GM12891 (cell line): ENCODE measurements at regions not wholly inside any gene's neighbourhood (a gene's known extent, or its start where the extent isn't known, plus 50 kb on each side); places are given as distances from the start of the nearest gene placed in this dataset.

Source experiments
- POLR2A ChIP-seq: IDR thresholded peaks from 2 replicates; pipeline ENCODE4 v1.6.1; 2011; ENCODE audit warnings: low read depth, low read length, control low read depth
- POLR2AphosphoS5 ChIP-seq: IDR thresholded peaks from 2 replicates; pipeline ENCODE4 v1.6.1; 2011; ENCODE audit warnings: low read depth, low read length, control low read depth
- SPI1 ChIP-seq: IDR thresholded peaks from 2 replicates; pipeline ENCODE4 v1.6.1; 2011; ENCODE audit warnings: low read depth, low read length, control low read depth

DNA sequence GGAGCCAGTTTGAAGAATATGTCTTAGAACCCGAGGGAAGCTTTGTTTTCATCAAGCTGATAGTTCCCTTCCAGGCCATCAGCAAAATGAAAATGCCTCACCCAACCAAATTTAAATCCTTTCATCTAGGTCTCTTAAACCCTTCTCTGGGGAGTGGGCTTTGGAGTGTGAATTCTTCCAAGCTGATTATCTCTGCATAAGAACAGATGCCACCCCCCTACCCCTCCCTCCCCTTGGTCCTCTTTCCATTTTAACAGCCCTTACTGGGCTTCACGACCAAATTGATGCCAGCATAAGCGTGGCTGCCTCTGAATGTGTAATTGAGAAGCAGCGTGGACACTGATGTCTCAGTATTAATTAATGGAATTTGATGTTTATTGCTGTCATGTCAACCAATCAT lies 509.7 kb upstream of the CLINT1 start:
- no peak for TF ChIP-seq POLR2A
- no peak for TF ChIP-seq POLR2AphosphoS5
- no peak for TF ChIP-seq SPI1
